HFFc6 (cell line): ENCODE measurements at regions not wholly inside any gene's neighbourhood (a gene's known extent, or its start where the extent isn't known, plus 50 kb on each side); places are given as distances from the start of the nearest gene placed in this dataset.
A peak's percentile ranks its signal among the peaks of the same experiment; 100 is the strongest.

Experiments used
- DNase-seq: peaks from one replicate; pipeline ENCODE4 v3.0.0-alpha.2; 2018
- H3K27ac Mint-ChIP-seq: 2 replicates; pipeline ENCODE4 v1.8.0; 2020; ENCODE audit warnings: mild to moderate bottlenecking, mixed read lengths
- H3K27me3 Mint-ChIP-seq: 2 replicates; pipeline ENCODE4 v1.8.0; 2021; ENCODE audit warnings: mild to moderate bottlenecking, moderate library complexity, mixed read lengths; ENCODE audit not compliant: insufficient read depth
- H3K36me3 Mint-ChIP-seq: 2 replicates; pipeline ENCODE4 v1.8.0; 2021; ENCODE audit warnings: low read depth, mixed read lengths
- H3K4me1 Mint-ChIP-seq: 2 replicates; pipeline ENCODE4 v1.8.0; 2020; ENCODE audit warnings: low read depth, mixed read lengths
- H3K4me3 Mint-ChIP-seq: 2 replicates; pipeline ENCODE4 v1.8.0; 2020; ENCODE audit warnings: mild to moderate bottlenecking, moderate library complexity, mixed read lengths
- H3K9me3 Mint-ChIP-seq: 2 replicates; pipeline ENCODE4 v1.8.0; 2020; ENCODE audit warnings: mild to moderate bottlenecking, mixed read lengths
- CTCF ChIP-seq: fragments of 200-600 bp; sonication (generic); IDR thresholded peaks from 2 replicates; pipeline ENCODE4 v1.5.0; 2021; ENCODE audit warnings: antibody characterized with exemption, mild to moderate bottlenecking

GRCh38 chr10:108452533-108452932, 1288.0 kb upstream of the SORCS1 start:
- Mint-ChIP-seq H3K9me3 (peaks cover 4% of the 10 kb centered on the region), H3K4me1 (peaks cover 6% of the 10 kb centered on the region; the same call in 1 of the 2 replicates)
- DNase-seq = peak; percentile 24

DNA sequence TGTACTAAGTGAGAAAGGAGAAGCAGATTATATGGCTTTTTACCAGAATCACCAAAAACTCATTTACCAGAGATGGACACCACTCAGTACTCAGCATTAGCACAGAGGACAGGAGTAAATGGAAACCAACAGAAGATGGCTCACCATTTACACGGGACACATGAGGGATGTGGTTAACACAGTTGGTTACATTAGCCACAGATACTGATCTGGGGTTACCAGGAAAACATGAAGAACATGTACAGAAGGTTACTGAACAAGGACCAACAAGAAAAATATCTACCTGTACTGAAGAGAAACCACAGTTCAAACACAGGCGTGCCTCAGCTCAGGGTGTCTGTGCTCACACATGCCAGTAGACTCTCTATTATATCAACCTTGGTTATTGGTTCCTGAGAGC, 1285.8 kb upstream of the SORCS1 start:
- Mint-ChIP-seq H3K4me3 (no peak overlapping the region), H3K9me3 (peaks cover 4% of the 10 kb centered on the region), H3K27ac (no peak overlapping the region), H3K27me3 (no peaks in the 10 kb centered on the region; the same call in 1 of the 2 replicates), H3K36me3 (no peaks in the 10 kb centered on the region), H3K4me1 (peaks cover 6% of the 10 kb centered on the region; the same call in 1 of the 2 replicates)
- TF ChIP-seq CTCF = no peak
- DNase-seq = no peak

More at GRCh38 chr10:108452533-108452932, 1288.0 kb upstream of the SORCS1 start:
- peak overlapping the region; percentile 38; the same call in 1 of the 2 replicates for H3K27ac Mint-ChIP-seq
- no peak overlapping the region for H3K4me3 Mint-ChIP-seq
- no peaks in the 10 kb centered on the region; the same call in 1 of the 2 replicates for H3K27me3 Mint-ChIP-seq
- TF ChIP-seq CTCF = no peak
- H3K36me3 Mint-ChIP-seq = no peaks in the 10 kb centered on the region

DNA sequence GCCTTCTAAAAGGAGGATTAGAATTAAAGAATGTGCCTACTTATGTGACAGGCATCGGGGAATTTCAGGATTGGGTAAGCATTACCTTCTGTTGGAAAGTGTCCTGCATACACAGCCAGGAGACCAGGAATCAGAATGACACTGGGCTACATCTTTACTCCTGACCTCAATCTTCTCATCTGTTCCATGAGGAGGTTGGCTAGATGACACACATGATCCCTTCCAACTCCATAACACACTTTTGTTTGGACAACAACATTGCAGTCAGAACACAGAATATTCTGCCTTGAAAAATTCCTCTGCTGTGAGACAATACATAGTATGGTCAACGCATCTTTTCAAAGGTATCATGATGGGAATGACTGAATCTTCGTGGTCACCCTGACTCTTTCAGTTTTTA, 1281.2 kb upstream of the SORCS1 start:
- no peaks in the 10 kb centered on the region; the same call in 1 of the 2 replicates for H3K27me3 Mint-ChIP-seq
- no peak overlapping the region; the same call in 1 of the 2 replicates for H3K4me3 Mint-ChIP-seq
- peaks cover under 1% of the 10 kb centered on the region; the same call in 1 of the 2 replicates for H3K9me3 Mint-ChIP-seq
- no peak for TF ChIP-seq CTCF
- DNase-seq = peak; percentile 46
- no peaks in the 10 kb centered on the region; the same call in 1 of the 2 replicates for H3K4me1 Mint-ChIP-seq
- H3K27ac Mint-ChIP-seq = no peak overlapping the region
- H3K36me3 Mint-ChIP-seq = no peaks in the 10 kb centered on the region

DNA sequence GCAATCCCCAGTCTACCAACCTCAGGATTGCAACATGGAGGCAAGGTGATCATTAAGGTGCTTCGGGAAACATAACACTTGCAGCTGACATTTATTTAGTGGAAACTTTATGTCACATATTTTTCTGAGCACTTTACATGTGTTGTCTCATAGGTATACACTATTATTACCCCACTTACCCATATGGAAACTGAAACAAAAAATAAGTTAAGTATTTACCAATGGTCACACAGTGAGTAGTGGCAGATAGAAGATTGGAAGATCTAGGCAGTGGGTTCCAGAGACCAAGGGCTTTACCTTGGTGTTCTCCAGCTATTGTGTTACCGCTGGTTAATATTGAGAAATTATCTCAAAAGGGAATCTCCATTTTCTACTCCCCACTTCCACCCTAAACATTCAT, 1279.1 kb upstream of the SORCS1 start:
- Mint-ChIP-seq H3K4me1 (no peaks in the 10 kb centered on the region; the same call in 1 of the 2 replicates), H3K4me3 (no peak overlapping the region), H3K27me3 (peaks cover 2% of the 10 kb centered on the region; the same call in 1 of the 2 replicates), H3K9me3 (peaks cover 14% of the 10 kb centered on the region; the same call in 1 of the 2 replicates), H3K27ac (no peak overlapping the region), H3K36me3 (no peaks in the 10 kb centered on the region)
- TF ChIP-seq CTCF = no peak
- no peak for DNase-seq

DNA sequence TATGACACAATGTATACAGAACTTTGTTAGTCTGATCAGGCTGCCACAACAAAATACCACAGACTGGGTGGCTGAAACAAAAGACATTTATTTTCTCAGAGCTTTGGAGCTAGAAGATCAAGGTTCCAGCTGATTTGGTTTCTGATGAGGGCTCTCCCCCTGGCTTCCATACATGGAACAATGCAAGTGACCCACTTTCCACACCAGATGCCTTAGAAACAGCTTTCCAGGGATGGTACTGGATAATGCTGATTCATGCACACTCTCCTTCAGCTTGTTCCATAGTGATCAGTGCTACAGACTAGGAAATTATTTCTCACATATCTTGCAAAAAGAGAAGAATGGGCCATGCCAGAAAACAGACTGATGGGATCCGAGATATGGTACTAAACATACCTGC, 1274.9 kb upstream of the SORCS1 start:
- no peaks in the 10 kb centered on the region; the same call in 1 of the 2 replicates for H3K36me3 Mint-ChIP-seq
- TF ChIP-seq CTCF = no peak; the same call in 1 of the 2 replicates
- no peak overlapping the region for H3K4me3 Mint-ChIP-seq
- peaks cover 2% of the 10 kb centered on the region; the same call in 1 of the 2 replicates for H3K27me3 Mint-ChIP-seq
- no peak for DNase-seq
- H3K4me1 Mint-ChIP-seq = no peaks in the 10 kb centered on the region; the same call in 1 of the 2 replicates
- no peak overlapping the region for H3K27ac Mint-ChIP-seq
- peaks cover 14% of the 10 kb centered on the region; the same call in 1 of the 2 replicates for H3K9me3 Mint-ChIP-seq
